Fibroblast of villous mesenchyme (primary cell): ENCODE measurements at regions not wholly inside any gene's neighbourhood (a gene's known extent, or its start where the extent isn't known, plus 50 kb on each side); places are given as distances from the start of the nearest gene placed in this dataset.

Source experiments
- DNase-seq: peaks from one replicate; pipeline ENCODE4 v3.0.0-alpha.2; 2010; ENCODE audit warnings: low read depth
- H3K4me3 ChIP-seq: 2 replicates; pipeline ENCODE4 v1.5.1; 2011; ENCODE audit warnings: low read depth, mild to moderate bottlenecking, low read length
- CTCF ChIP-seq: IDR thresholded peaks from 2 replicates; pipeline ENCODE4 v1.5.1; 2012; ENCODE audit warnings: low read depth, mild to moderate bottlenecking, low read length; ENCODE audit not compliant: insufficient read depth

- DNase-seq: no peak
- TF ChIP-seq CTCF: no peak
- no peak overlapping the region for H3K4me3 ChIP-seq
Observed at GRCh38 chr3:150165396-150166094, 194.8 kb upstream of the PFN2 start.

DNA sequence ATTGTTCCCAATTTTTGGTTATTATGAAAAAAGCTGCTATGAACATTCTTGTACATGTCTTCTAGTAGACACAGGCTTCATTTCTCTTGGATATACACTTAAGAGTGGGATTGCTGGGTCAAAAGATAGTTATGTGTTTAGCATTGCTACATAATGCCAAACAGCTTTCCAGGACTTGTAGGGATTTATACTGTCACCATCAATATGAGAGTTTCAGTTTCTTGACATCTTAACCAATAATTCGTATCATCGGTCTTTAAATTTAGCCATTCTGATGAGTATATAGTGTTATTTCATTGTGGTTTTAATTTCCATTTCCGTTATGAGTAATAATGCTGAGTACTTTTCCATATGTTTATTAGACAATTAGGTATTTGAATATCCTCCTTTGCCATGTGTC lies 190.3 kb upstream of the PFN2 start:
- no peak overlapping the region for H3K4me3 ChIP-seq
- TF ChIP-seq CTCF: no peak
- no peak for DNase-seq

DNA sequence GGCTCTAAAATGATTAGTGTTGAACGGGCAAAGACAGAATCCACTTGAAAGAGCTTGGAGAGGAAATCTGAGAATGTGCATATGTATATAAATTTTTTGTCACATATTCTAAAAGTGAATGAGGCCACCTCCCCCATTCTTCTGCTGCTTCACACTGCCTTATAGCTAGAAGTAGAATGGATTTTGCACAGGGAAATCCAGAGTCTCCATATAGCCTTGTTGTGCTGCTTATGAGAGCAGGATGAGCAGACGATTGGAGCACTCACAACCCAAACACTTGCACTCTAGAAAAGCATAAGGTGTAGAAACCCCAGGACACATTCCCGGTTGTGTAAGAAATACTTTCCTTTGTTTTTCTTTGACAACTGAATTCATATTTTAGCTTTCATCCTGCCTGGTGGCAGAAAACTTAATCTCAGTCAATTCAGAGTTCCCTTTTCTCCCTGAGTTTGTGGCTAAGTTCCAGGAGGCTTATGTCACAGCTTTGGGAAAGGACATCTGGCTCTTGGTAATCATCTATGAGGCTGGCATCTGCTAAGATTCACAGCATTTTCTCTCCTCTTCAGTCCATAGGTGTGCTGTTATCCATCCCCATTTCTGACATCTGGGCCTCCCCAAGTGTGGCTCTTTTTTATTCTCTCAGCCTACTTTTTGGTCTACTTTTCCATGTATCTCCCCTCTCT lies 188.4 kb upstream of the PFN2 start:
- no peak for DNase-seq
- no peak overlapping the region for H3K4me3 ChIP-seq
- no peak for TF ChIP-seq CTCF

GRCh38 chr3:150152567-150152966 lies 181.9 kb upstream of the PFN2 start:
- DNase-seq: no peak
- no peak for TF ChIP-seq CTCF
- no peak overlapping the region for H3K4me3 ChIP-seq

DNA sequence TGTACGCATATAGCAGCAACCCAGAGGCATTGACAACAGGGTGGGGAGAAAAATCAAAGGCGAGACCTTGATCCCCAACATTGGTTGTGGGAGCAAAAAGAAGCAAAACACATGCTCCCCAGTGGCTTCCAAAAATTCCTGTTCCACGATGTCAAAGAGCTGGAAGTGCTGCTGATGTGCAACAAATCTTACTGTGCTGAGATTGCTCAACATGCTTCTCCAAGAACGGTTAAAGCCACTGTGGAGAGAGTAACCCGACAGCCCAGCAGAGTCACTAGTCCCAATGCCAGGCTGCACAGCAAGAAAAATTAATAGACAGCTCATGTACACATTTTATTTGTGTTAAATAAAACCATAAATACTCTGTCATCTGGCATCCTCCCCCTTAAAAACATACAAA lies 179.9 kb upstream of the PFN2 start:
- no peak for TF ChIP-seq CTCF
- peak; percentile 22 for DNase-seq
- H3K4me3 ChIP-seq: no peak overlapping the region

GRCh38 chr3:150149651-150150051 lies 179.0 kb upstream of the PFN2 start:
- no peak for TF ChIP-seq CTCF
- DNase-seq: peak; percentile 35
- H3K4me3 ChIP-seq: no peak overlapping the region
